ENCODE measurements at regions not wholly inside any gene's neighbourhood (a gene's known extent, or its start where the extent isn't known, plus 50 kb on each side); places are given as distances from the start of the nearest gene placed in this dataset.

GRCh38 chr10:36675458-36675880, 449.9 kb upstream of the ANKRD30A start:
- H3K36me3 ChIP-seq (ENCODE audit: insufficient read depth, low read length, poor library complexity, severe bottlenecking) = no peaks in the 10 kb centered on the region
- H3K4me3 ChIP-seq (ENCODE audit: low read depth, low read length, poor library complexity, severe bottlenecking) = no peak overlapping the region
- ChIA-PET POLR2A (ENCODE audit: low non-redundant PET) (no interaction called here), CTCF (no interaction called here)
- peaks cover 25% of the 10 kb centered on the region for H3K4me1 ChIP-seq (ENCODE audit: insufficient read depth, low read length, poor library complexity, severe bottlenecking)
- intact Hi-C loops (cut with micrococcal nuclease; ENCODE audit: unreplicated experiment) = no loop called here
- TF ChIP-seq, protein P1, sequence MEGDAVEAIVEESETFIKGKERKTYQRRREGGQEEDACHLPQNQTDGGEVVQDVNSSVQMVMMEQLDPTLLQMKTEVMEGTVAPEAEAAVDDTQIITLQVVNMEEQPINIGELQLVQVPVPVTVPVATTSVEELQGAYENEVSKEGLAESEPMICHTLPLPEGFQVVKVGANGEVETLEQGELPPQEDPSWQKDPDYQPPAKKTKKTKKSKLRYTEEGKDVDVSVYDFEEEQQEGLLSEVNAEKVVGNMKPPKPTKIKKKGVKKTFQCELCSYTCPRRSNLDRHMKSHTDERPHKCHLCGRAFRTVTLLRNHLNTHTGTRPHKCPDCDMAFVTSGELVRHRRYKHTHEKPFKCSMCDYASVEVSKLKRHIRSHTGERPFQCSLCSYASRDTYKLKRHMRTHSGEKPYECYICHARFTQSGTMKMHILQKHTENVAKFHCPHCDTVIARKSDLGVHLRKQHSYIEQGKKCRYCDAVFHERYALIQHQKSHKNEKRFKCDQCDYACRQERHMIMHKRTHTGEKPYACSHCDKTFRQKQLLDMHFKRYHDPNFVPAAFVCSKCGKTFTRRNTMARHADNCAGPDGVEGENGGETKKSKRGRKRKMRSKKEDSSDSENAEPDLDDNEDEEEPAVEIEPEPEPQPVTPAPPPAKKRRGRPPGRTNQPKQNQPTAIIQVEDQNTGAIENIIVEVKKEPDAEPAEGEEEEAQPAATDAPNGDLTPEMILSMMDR (conservative IDR thresholded peaks at IDR 0.05; ENCODE audit: low read depth, low read length) = no peak
- TF ChIP-seq EZH2 (IDR thresholded peaks at IDR 0.05; ENCODE audit: borderline replicate concordance, low read depth, low read length, poor library complexity, severe bottlenecking) = no peak
- no peak for DNase-seq (ENCODE audit: low spot score)
- BruUV-seq (replicated peaks) = no TSS peak
- no peaks in the 10 kb centered on the region for H3K27me3 ChIP-seq (replicated peaks; ENCODE audit: insufficient read depth, low read depth, low read length, poor library complexity)
- H3K9me3 ChIP-seq (ENCODE audit: low read depth, low read length, poor library complexity, severe bottlenecking) = no peaks in the 10 kb centered on the region
- H3K27ac ChIP-seq (ENCODE audit: low read depth, low read length, poor library complexity, severe bottlenecking) = no peak overlapping the region

DNA sequence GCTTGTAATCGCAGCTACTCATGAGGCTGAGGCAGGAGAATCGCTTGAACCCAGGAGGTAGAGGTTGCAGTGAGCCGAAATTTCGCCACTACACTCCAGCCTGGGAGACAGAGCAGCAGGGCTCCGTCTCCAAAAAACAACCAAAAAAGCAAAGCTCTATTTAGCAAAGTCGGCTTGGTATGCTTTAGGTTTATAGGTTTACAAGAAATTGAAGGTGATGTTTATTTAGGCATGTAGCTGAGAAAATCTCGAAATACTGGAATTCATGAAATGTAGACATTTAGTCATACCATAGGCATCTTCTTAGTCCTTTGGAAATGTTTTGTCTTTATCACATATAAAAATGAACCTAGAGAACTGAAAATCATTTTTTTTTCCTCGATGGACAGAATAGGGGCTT, 453.8 kb upstream of the ANKRD30A start:
- peaks cover 26% of the 10 kb centered on the region for H3K4me1 ChIP-seq (ENCODE audit: insufficient read depth, low read length, poor library complexity, severe bottlenecking)
- intact Hi-C loops (cut with micrococcal nuclease; ENCODE audit: unreplicated experiment) = no loop called here
- no peaks in the 10 kb centered on the region for H3K36me3 ChIP-seq (ENCODE audit: insufficient read depth, low read length, poor library complexity, severe bottlenecking)
- TF ChIP-seq EZH2 (IDR thresholded peaks at IDR 0.05; ENCODE audit: borderline replicate concordance, low read depth, low read length, poor library complexity, severe bottlenecking) = no peak
- TF ChIP-seq, protein P1 (conservative IDR thresholded peaks at IDR 0.05; ENCODE audit: low read depth, low read length) = no peak
- no TSS peak for BruUV-seq (replicated peaks)
- H3K27me3 ChIP-seq (replicated peaks; ENCODE audit: insufficient read depth, low read depth, low read length, poor library complexity) = no peaks in the 10 kb centered on the region
- ChIA-PET POLR2A (ENCODE audit: low non-redundant PET) (interaction anchor here (0.6 kb wide), 1 partner anchor 800 kb away, joined by 8 read pairs; no protein-coding TSS in a partner anchor), CTCF (no interaction called here)
- no peak for DNase-seq (ENCODE audit: low spot score)
- no peak overlapping the region for H3K4me3 ChIP-seq (ENCODE audit: low read depth, low read length, poor library complexity, severe bottlenecking)
- no peaks in the 10 kb centered on the region for H3K9me3 ChIP-seq (ENCODE audit: low read depth, low read length, poor library complexity, severe bottlenecking)
- H3K27ac ChIP-seq (ENCODE audit: low read depth, low read length, poor library complexity, severe bottlenecking) = no peak overlapping the region

DNA sequence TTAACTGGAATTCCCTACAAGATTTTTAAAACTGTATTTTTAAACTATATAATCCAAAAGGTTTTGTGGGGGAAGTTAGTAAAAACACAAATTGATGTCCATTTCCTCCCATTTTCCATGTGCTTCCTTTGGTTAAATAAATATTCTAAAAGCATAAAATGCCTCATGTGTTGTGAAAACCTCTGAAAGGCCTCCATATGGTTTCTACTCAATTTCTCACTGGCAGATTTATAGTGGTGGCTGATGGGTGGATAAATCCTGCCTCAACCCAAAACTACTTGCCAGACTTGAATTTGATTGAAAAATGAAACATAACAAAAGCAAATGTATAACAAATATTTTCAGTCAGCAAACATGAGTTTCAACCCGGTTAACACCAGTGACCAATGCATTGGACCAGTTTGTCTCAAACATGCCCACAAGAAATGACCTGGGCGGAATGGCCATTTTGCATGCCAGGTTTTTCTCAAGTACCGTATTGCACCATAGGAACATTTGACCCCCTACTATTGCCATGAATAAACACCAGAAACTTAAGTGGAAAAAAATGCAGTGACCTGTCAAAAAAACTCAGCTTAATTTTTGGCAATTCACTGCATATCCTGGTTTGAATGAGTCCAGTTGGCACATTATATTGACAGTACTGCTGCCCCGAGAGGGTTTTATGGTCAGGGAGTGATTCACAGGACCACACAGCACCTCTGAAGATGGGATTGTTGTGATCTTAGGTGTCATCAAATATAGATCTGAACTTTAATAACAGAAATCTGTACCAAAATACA, 454.6 kb upstream of the ANKRD30A start:
- ChIA-PET CTCF (no interaction called here), POLR2A (ENCODE audit: low non-redundant PET) (interaction anchor here (0.6 kb wide), 1 partner anchor 799 kb away, joined by 8 read pairs; no protein-coding TSS in a partner anchor)
- intact Hi-C loops (cut with micrococcal nuclease; ENCODE audit: unreplicated experiment) = loop anchor here (1.0 kb wide), 1 partner anchor 160 kb away; no protein-coding TSS in a partner anchor
- Histone ChIP-seq H3K4me3 (ENCODE audit: low read depth, low read length, poor library complexity, severe bottlenecking) (no peak overlapping the region), H3K9me3 (ENCODE audit: low read depth, low read length, poor library complexity, severe bottlenecking) (no peaks in the 10 kb centered on the region), H3K36me3 (ENCODE audit: insufficient read depth, low read length, poor library complexity, severe bottlenecking) (no peaks in the 10 kb centered on the region), H3K27me3 (replicated peaks; ENCODE audit: insufficient read depth, low read depth, low read length, poor library complexity) (no peaks in the 10 kb centered on the region), H3K4me1 (ENCODE audit: insufficient read depth, low read length, poor library complexity, severe bottlenecking) (peaks cover 19% of the 10 kb centered on the region), H3K27ac (ENCODE audit: low read depth, low read length, poor library complexity, severe bottlenecking) (peak overlapping the region; percentile 20)
- peak; percentile 42 for DNase-seq (ENCODE audit: low spot score)
- BruUV-seq (replicated peaks) = no TSS peak
- TF ChIP-seq EZH2 (IDR thresholded peaks at IDR 0.05; ENCODE audit: borderline replicate concordance, low read depth, low read length, poor library complexity, severe bottlenecking) = no peak
- TF ChIP-seq, protein P1 (conservative IDR thresholded peaks at IDR 0.05; ENCODE audit: low read depth, low read length) = no peak

Data from A673 (cell line).